ENCODE measurements at regions not wholly inside any gene's neighbourhood (a gene's known extent, or its start where the extent isn't known, plus 50 kb on each side); places are given as distances from the start of the nearest gene placed in this dataset.

GRCh38 chr11:69423181-69423580 is 58.3 kb upstream of the LINC01488 start:
- H3K4me2 ChIP-seq (ENCODE audit: low read depth, low read length), result no peak overlapping the region
- peak overlapping the region; percentile 83 for H4K91ac ChIP-seq (ENCODE audit: insufficient read depth, low read depth, low read length)
- POLR2A ChIA-PET (ENCODE audit: unreplicated experiment), result no interaction called here
- peaks cover 0 to 22% of the 10 kb centered on the region in 2 experiments; a peak in 2 of 4 replicates for H3K79me1 ChIP-seq (ENCODE audit: low read depth in 1 of 2, low read length in 2 of 2)
- H2BK15ac ChIP-seq (ENCODE audit: low read depth, low read length), result peak overlapping the region; percentile 86; the same call in 2 of the 3 replicates
- no peak overlapping the region for H4K5ac ChIP-seq (ENCODE audit: low read depth, low read length)
- 98% methylated on average over 8 of the region's 13 CpGs; no CpG with 5 or more reads in 1 of the 2 experiments for WGBS, 2 experiments (ENCODE audit: extremely low coverage in 2 of 2, insufficient read length in 1 of 2)
- H3K23ac ChIP-seq (ENCODE audit: low read depth, low read length), result no peak overlapping the region
- H3K9me3 ChIP-seq (ENCODE audit: control insufficient read depth, insufficient read depth, low read length), result peaks cover 3% of the 10 kb centered on the region
- peak overlapping the region; percentile 81 for H2AK5ac ChIP-seq (ENCODE audit: low read depth, low read length)
- no peaks in the 10 kb centered on the region for H3K36me3 ChIP-seq (ENCODE audit: control insufficient read depth, insufficient read depth, low read length)
- no peak overlapping the region for H3K27ac ChIP-seq (ENCODE audit: insufficient read depth, low read length)
- no peak overlapping the region for H3K4me3 ChIP-seq (ENCODE audit: insufficient read depth, low read depth, low read length)
- peaks cover 14% of the 10 kb centered on the region for H3K4me1 ChIP-seq (ENCODE audit: control insufficient read depth, insufficient read depth, low read length)
- H3K9me1 ChIP-seq (ENCODE audit: insufficient read depth, low read length), result peaks cover 23% of the 10 kb centered on the region
- in situ Hi-C loops (cut with MboI; ENCODE audit: low sequenced_read_pairs), result no loop called here
- no peak overlapping the region for H2BK5ac ChIP-seq (ENCODE audit: low read depth, low read length, poor library complexity, severe bottlenecking)
- H3K14ac ChIP-seq (replicated peaks; ENCODE audit: low read depth, low read length), result no peak overlapping the region
- BruUV-seq (replicated peaks), result no TSS peak
- H3K18ac ChIP-seq (ENCODE audit: low read depth, low read length), result no peak overlapping the region
- no peaks in the 10 kb centered on the region for H4K20me1 ChIP-seq (ENCODE audit: insufficient read depth, low read length)
- ATAC-seq (ENCODE audit: low read depth) (no peak), DNase-seq (no peak)
- no peaks in the 10 kb centered on the region for H3K27me3 ChIP-seq (ENCODE audit: control insufficient read depth, insufficient read depth, low read length)
- no peak overlapping the region for H3K56ac ChIP-seq (ENCODE audit: extremely low read depth, insufficient read depth, low read length)
- no peak overlapping the region for H2AK9ac ChIP-seq (replicated peaks; ENCODE audit: low read depth, low read length, poor library complexity)
- peak overlapping the region; percentile 15; the same call in 1 of the 2 replicates for H3K4ac ChIP-seq (ENCODE audit: low read depth, low read length)
- CTCF ChIA-PET, result no interaction called here
- H4K8ac ChIP-seq (ENCODE audit: low read depth in 2 of 2, low read length in 2 of 2), result peak overlapping the region in 1 of 2 experiments; percentile 5; a peak in 1 of 4 replicates
- dilution Hi-C loops (cut with HindIII; ENCODE audit: low sequenced_read_pairs, unreplicated experiment), result no loop called here
- intact Hi-C loops (cut with micrococcal nuclease), result no loop called here
- H2BK20ac ChIP-seq (ENCODE audit: low read depth, low read length), result peak overlapping the region; percentile 80
- TF ChIP-seq RFX5 (IDR thresholded peaks at IDR 0.05; ENCODE audit: low read depth, low read length) (no peak), SMC3 (IDR thresholded peaks at IDR 0.05; ENCODE audit: low read depth, low read length) (no peak), CHD1 (IDR thresholded peaks at IDR 0.05; ENCODE audit: low read depth, low read length) (no peak), CEBPB (IDR thresholded peaks at IDR 0.05; ENCODE audit: low read depth, low read length) (no peak), MXI1 (IDR thresholded peaks at IDR 0.05; ENCODE audit: borderline replicate concordance, low read depth, low read length) (no peak), RCOR1 (IDR thresholded peaks at IDR 0.05; ENCODE audit: insufficient replicate concordance, low read length) (no peak), MAFK (IDR thresholded peaks at IDR 0.05; ENCODE audit: low read depth, low read length) (no peak), NFE2L2 (IDR thresholded peaks at IDR 0.05; ENCODE audit: low read depth, low read length) (no peak), RAD21 (IDR thresholded peaks at IDR 0.05; ENCODE audit: low read length) (no peak)
- peak overlapping the region; percentile 36 for H2AFZ ChIP-seq (replicated peaks; ENCODE audit: low read length, poor library complexity)
- H2BK120ac ChIP-seq (ENCODE audit: low read depth, low read length), result peak overlapping the region; percentile 90
- no peak overlapping the region for H3K9ac ChIP-seq (ENCODE audit: low read depth, low read length)

Data from IMR-90 (cell line).